Activated CD4-positive, alpha-beta T cell treated with anti-CD3 and anti-CD28 coated beads for 1 hour (primary cell): ENCODE measurements at regions not wholly inside any gene's neighbourhood (a gene's known extent, or its start where the extent isn't known, plus 50 kb on each side); places are given as distances from the start of the nearest gene placed in this dataset.

Experiments used
- DNase-seq: peaks from one replicate; pipeline ENCODE4 v3.0.0-alpha.2; 2020

DNA sequence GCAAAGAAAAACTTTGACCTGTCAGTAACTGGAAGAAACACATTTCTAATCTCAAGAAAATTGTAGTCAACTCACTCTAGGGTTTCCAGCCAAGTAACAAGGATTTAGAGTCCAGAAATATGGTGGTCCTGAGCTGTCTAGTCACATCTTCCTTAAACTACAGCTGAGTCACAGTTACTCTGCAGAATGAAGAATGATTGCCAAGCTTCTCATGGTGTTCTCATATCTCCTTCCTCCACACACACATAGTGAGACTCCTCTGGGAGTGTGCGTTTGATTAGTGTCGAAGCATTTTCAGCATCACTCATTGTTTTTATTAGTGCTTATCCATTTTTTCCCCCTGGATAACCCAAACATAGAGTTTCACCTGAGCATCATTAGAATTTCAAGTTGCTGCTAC is 93.1 kb upstream of the CXCL12 start:
- no peak for DNase-seq

DNA sequence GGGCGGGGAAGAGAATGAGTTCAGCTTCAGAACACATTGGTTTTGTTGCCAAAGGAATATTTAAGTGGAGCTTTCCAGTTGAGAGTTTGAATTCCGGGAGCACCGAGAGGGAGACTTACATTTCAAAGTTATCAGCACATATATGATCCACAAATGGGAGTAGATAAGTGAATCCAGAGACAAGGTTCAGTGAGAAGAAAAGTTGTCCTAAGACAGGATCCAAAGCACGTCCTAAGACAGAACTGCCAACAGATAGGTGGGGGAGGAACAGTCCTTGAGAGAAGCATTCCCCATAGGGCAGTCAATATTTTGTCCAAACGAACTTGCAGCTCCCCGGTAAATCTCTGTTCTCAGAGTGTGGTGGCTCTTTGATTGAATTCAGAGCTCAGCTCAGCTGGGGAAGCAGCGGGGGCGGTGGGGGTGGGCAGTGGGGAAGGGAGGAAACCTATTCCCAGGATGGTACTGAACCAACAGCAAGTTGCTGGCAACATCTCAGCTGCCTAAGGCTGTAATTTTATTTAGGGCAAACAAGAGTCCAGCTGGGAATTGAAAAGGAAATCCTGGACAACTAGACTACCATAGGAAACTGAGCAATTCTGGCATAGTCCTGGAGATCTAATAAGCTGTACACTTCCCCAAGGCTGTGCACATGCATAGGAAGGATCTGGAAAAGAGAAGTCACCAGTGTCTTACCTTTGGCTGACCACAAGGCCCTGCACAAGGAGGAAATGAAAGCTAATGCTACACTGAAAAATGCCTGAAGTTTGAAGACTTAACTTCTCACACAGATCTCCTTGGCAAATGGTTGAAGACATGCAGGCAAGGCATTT is 94.2 kb upstream of the CXCL12 start:
- DNase-seq: no peak

DNA sequence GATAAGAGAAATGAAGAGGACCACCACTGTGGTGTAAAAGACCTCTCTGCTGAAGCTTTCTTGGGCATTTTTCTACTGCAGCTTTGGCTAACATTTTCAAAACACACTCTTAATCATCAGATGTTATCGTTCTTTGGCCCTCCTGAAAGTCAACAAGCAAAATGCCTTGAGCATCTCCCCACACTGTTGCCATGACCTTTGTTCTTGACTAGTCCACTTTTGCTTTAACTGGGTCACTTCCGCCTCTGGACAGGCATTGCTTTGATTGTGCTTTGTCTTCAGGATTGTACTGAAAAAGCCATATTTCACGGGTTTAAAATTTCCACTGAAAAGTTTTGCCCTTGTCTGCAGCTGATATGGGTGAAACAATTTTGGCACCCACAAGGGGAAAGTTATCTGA is 107.8 kb upstream of the CXCL12 start:
- no peak for DNase-seq

DNA sequence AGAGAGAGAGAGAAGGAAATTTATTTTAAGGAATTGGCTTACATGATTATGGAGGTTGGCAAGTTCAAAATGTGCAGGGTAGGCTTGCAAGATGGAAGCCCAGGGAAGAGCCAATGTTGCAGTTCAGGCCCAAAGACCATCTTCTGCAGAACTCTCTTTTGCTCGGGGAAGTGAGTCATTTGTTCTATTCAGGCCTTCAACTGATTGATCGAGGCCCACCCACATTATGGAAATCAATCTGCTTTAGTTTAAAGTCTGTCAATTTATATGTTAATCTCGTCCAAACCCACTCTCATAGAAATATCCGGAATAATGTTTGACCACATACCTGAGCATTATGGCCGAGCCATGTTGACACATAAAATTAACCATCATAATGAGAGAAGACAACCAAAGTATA is 113.3 kb upstream of the CXCL12 start:
- DNase-seq: no peak

DNA sequence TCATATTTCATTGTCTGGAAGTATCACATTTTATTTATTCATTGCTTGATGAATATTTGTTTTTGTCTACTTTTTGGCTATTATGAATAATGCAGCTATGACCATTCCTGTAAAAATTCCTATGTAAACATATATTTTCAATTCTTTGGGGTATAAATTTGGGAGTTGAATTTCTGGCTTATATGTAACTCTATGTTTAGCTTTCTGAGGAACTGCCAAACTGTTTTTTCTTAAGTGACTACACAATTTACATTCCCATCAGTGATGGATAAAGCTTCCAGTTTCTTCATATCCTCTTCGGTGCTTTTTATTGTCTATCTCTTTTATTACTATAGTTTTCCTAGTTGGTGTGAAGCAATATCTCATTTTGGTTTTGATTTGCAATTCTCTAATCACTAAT is 115.6 kb upstream of the CXCL12 start:
- no peak for DNase-seq

DNA sequence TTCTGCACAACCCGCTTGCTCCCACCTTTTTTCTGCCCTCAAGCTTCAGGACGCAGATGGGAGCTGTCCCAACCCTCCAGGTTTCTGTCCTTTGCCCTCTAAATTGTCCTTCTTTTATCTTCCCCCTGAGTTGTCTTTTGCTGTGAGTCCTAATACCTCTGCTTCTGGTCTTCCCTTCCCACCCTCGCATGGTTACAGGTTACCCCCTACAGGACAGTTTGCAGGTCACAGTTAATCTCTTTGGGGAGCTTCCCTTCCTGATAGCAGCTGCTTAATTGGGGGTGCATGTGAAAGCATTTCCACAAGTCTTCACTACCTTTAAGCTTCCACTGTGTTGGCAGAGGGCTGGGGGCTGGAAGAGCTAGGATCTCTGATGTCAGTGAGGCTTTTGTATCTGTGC is 121.5 kb upstream of the CXCL12 start:
- no peak for DNase-seq

DNA sequence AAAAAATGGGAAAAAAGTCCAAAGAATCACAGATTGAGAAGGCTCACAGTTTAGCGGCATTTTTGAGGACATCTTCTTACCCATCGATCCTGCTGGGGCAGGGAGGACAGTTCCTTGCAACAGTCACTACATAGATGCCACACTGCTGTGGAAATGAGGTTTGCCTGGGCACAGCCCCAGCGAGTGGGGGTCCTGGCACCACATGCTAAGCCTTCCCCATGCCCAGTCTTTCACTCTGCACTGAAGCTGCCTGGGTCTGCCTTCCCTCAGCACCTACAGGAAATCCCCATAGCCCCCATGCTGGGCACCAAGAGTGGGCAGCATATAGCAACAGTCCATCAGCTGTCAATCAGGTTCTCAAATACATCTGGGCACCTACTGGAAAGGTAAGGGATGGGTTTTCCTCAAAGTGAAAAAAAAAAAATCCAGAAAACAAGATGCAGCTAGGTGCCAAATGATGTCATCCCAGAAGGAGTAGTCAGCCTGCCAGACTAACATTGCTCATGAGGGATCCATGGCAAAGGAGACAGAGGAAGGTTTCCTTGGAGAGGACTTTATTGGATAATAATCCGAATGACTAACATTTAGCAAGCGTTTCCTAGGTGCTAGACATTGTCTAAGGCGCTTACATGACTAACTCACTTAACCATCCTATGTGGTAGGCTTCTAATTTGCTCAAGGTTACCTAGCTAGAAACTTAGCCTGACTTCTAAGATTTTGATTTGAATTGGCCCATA is 125.7 kb upstream of the CXCL12 start:
- no peak for DNase-seq

DNA sequence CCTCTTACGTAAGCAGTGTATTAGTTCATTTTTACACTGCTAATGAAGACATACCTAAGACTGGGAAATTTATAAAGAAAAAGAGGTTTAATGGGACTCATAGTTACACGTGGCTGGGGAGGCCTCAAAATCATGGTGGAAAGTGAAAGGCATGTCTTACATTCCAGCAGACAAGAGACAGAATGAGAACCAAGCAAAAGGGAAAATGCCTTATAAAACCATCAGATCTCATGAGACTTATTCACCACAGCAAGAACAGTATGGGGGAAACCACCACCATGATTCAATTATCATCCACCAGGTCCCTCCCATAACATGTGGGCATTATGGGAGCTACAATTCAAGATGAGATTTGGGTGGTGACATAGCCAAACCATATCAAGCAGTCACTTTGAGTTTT is 126.3 kb upstream of the CXCL12 start:
- no peak for DNase-seq

DNA sequence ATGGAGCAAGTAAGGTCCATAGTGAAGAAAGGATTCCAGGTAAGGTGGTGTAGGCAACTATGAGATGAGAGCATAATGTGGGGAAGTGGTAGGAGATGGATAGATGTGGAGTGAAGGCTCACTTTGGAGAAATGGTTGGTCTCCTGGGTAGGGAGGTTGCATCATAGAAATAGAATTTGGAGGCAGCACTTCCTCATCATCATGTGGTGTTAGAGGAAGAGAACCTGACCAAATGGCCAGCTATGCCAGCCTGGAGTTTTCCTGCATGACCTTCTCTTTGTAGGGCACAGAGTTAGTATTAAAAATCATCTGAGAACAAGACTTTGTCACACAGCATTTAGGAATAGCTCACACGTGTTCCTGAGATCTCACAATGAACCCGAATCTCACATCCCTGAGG is 126.7 kb upstream of the CXCL12 start:
- DNase-seq: no peak

DNA sequence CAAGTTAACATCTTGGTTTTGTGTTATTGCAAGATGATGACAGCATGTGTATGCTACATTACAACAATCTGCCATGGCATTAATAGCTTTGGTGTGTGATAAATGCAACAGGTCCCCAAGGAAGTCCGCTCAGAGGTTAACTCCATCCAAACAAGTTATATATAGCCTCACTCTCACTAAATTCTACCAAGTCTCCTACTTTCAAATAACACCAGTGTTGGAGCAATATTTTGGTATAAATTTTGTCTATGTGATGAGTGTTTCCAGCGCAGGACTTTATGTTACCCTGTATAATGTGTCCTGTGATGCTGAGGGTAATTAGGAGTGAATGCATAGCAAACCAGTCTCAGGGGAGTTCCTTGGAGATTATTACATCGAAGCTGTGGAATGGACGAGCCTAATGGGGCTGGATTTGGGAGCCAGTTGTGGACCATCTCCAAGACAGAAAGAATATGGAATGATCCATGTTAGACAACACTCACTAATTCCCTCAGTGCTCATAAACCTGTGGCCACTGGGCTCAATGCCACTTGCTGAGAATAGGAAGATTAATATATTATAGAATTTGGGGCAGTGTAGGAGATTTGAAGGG is 127.6 kb upstream of the CXCL12 start:
- no peak for DNase-seq

DNA sequence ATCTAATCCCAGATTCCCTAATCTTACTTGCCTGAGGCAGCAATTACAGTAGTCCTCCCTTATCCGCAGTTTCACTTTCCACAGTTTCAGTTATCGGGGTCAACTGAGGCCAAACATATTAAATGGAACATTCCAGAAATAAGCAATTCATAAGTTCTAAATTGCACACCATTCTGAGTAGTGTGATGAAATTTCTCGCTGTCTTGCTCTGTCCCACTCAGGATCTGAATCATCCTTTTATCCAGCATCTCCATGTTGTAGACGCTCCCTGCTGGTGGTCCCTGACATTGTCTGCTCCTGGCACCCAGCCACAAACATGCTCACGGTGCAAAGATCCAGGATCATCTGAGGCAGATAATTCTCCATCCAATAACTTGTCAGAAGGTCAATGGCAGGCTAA is 128.7 kb upstream of the CXCL12 start:
- no peak for DNase-seq

DNA sequence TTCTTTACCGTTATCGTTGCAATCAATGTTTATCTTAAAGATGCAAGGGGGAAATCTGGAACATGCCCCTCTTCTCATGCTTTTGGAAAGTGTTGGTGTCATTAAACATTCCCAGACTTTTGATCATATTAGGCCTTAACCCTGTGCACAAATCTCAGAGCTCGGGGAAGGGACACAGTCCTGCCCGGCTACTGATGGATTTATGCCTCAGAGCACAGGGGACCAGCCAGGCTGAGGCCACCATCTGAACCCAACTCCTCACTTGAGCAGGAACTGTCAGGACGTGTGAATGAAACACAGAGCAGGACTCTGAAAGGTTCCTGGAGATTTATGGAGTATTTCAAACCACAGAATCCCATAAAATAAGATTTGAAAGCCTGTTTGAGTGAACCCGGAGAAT is 132.0 kb upstream of the CXCL12 start:
- no peak for DNase-seq

DNA sequence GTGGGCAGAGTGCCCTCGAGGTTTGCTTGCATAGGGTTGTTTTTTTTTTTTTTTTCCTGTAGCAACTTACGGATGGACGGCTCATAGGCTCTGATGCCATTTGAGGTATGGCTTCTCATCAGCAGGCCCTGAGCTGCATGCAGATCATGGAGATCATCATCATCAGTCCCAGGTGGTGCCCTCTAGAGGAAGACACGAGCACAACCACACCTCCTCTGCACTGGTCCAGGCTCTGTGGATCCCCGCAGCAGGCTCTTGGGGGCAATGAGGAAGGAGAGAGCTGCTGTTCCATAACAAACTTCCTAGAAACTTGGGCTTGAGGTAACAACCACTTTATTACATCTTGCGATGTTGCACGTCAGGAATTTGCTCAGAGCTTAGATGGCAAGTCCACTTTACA is 132.7 kb upstream of the CXCL12 start:
- no peak for DNase-seq

DNA sequence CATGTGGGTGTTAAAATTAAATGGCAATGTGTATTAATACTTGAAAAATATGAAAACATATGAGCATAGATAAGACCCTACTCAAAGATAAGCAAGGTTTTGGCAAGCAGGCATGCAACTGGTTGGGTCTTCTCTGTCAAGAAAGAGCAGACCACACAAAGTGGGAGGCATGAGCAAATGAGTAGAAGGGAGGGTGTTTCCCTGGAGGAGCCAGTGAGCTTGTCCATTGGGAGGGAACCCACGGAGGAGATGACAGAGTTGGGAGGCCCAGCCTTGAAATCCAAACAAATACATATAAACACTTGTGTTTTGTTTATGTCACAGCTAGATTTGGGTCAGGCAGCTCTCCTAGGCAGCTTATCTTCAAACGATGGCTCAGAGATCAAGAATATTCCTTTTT is 134.5 kb upstream of the CXCL12 start:
- DNase-seq: no peak

DNA sequence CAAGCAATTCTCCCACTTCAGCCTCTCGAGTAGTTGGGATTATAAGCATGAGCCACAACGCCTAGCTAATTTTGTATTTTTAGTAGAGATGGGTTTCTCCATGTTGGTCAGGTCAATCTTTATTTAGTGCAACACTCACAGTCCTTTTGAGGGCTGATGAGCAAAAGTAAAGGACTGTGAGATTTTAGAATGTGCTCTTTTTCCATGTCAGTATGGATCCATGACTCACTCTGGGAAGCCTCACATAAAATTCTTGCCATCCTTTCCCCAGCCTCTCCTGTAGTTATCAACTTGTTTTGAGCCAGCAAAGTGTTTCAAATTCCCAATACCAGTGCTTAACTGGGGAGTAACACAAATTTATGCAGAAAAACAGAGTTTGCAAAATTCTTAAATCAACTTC is 135.8 kb upstream of the CXCL12 start:
- no peak for DNase-seq

DNA sequence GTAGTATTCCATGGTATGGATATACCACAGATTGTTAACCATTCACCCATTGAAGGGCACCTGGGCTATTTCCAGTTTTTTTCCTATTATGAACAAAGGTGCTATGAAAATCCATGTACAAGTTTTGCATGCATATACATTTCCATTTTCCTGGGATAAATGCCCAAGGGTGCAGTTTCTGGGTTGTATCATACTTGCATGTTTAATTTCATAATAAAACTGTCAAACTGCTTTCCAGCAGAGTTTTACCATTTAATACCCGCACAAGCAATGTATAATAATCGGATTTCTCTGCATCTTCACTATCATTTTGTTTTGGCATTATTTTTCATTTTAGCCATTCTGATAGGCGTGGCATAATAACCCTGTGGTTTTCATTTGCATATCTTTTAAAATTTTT is 154.3 kb upstream of the CXCL12 start:
- DNase-seq: no peak

DNA sequence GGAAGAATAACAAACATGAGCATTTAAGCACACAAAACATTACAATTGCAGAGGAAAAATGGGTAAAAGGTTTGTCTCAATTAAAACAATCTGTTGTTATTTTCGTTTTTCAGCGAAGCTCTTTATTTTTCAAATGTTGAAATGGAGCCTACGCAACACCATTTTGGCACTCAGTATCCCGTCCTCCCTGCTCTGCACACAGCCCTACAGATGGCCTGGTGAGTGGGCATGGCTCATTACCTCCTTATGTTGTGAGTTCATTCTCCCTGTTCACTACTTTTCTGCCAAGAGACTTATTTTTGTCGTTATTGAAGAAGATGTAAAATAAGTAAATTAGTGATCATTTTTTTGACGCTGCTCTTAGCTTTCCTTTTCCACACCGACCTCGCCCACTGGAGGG is 167.8 kb upstream of the CXCL12 start:
- no peak for DNase-seq

DNA sequence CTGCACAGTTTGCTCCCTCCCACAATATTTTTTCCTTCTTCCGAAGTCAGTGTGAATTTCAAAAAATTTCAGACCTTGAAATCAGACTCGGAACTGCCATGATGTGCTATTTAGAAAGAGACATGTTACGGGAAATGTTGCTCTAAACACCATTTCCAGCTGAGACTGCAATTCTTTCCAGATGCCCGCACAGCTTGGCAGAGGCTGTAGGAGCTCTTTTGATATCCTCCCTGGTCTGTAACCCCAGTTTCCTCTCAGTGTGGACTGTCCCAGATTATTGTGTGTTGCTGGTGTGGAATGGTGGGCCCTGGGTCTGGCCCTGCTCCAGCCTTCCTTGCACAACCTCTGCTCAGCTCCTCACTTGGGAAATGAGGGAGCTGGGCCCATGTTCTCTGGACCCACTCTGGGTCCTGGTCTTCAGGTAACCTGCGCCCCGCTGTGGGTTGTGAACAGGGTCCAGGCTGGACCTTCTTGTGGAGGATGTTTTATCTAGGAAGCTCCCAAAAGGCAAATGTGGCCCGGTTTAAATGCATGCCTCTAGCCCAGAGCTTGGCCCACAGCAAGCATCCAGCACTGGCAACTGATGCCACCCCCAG is 172.8 kb upstream of the CXCL12 start:
- DNase-seq: no peak

DNA sequence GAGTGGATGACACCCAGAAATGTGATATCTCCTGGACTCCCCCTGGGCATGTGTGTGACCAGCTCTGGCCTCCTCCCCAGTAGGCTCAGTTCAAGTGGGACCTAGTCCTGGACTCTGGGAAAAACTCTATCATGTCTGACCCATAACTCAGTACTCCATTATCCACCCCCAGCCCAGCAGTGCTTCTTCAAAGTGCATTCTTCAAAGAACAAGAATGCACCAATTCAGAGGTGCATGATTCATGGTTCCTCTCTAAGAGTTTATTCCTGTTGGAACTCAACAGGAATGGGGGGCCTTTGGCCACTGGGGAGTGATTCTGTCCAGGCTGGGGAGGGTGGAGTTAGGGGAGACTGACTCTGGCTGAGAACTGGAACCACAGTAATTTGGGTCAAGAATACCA is 173.6 kb upstream of the CXCL12 start:
- no peak for DNase-seq

DNA sequence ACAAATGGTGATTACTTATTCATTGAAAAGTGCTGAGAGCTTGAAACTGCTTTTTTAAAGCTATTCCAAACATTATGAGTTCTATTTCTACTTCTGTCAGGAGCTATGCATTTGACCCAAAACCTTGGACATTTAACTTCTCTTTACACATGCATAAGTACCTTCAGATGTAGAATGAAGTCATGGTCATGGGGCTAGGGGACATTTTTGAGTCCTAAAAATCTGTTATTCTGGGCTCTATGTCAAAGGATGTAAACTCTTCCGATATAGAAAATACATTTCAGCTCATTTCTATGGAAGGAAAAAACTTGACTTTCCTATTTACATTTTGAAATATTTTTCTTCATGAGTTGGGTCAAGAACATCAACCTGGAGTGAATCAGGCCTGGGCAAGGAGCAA is 179.5 kb upstream of the CXCL12 start:
- DNase-seq: no peak

DNA sequence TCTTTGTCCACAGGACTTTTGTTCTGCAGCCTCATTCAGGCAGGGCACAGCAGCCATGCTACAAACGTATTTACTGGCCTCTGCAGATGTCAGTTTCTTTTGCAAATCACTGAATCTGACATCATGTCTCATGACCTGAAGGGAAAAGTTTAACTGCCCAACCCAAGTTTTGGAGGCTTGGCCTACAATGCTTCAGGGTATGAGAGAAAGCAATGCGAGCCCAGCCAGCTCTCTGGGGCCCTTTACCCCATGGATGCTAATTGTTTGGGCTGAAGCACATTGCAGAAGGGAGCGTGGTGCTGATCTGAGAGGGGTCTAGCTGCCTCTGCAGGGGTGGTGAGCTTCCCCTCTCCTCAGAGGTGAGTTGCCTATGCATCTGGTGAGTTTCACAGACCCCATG is 179.9 kb upstream of the CXCL12 start:
- no peak for DNase-seq

DNA sequence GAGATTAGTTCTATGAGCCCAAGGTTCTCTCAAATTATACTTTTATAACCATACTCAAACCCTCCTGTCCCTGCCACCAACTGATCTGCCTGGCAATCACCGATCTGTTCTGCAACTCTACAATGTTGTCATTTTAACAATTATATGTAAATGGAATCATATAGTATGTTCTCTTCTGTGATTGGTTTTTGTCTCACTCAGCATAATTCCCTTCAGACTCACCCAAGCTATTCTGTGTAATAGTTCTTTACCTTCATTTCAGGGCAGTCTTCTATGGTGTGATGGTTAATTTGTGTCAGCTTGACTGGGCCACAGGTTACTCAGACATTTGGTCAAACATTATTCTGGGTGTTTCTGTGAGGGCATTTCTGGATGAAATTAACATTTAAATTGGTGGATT is 181.9 kb upstream of the CXCL12 start:
- no peak for DNase-seq

DNA sequence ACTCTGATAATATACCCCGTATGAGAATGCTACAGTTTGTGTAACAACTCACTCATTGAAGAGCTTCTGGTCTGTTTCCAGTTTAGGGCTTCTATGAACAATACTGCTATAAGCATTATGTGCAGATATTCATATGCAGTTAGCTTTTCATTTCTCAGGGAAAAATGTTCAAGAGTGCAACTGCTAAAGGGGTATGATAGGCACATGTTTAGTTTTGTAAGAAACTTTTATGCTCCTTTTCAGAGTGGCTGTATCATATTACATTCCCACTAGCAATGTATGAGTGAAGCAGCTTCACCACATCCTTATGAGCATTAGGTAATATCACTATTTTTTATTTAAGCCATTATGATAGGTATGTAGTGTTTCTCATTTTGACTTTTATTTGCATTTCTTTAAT is 182.6 kb upstream of the CXCL12 start:
- DNase-seq: no peak
